Fibroblast of peridontal ligament (primary cell): ENCODE measurements at regions not wholly inside any gene's neighbourhood (a gene's known extent, or its start where the extent isn't known, plus 50 kb on each side); places are given as distances from the start of the nearest gene placed in this dataset.
"Not testable (repeated sequence)": the region's sequence is repeated elsewhere in the genome, so short reads cannot be mapped to it uniquely, and the experiment has no call there.

Source experiments
- DNase-seq: peaks from one replicate; pipeline ENCODE4 v3.0.0-alpha.2; 2010; ENCODE audit errors: extremely low read depth

DNA sequence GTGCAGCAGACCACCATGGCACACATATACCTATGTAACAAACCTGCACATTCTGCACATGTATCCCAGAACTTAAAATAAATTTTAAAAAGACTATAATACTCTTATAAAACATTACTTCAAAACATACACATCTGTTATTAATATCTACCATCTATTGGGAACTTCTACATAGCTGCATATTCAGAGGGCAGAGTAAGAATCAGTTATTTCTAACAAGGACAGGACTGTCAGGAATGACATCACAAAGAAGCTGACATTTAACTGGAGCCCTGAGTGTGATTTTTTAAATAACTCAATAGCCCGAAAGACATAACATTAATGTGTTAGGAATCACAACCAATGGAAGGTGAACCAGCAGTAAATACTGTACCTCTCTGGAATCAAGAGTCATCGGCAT, 276.7 kb upstream of the ECI2 start:
- DNase-seq = no peak

DNA sequence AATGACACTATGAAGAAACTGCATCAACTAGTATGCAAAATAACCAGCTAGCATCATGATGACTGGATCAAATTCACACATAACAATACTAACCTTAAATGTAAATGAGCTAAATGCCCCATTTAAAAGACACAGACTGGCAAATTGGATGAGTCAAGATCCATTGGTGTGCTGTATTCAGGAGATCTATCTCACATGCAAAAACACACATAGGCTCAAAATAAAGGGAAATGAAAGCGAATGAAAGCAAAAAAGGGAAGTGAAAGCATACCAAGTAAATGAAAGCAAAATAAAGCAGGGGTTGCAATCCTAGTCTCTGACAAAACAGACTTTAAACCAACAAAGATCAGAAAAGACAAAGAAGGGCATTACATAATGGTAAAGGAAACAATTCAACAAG, 272.3 kb upstream of the ECI2 start:
- not testable (repeated sequence) for DNase-seq

DNA sequence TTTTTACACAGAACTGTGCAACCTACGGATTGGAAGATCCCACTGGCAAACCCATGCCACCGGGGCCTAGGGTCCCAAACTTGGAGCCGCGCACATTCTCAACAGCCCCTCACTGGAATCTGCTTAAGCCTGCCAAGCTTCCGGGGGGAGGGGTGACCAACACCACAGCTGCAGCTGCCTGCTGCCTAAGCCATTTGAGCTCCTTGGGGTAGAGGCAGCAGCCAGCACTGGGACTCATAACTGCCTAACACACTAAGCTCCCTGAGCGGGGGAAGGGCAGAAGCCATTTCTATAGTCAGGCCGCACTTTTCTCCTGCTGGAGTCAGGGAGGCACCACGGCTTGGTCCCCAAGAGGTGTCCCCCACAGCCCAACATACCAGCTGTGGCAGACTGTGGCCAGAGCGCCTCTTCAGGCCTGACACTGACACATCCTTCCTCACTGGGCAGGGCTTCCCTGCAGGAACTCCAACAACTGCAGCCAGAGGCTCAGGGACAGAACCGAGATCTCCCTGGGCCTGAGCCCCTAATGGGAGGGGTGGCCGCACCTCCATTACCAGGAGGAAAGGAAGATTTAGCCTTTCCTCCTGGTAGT, 270.3 kb upstream of the ECI2 start:
- no peak for DNase-seq

DNA sequence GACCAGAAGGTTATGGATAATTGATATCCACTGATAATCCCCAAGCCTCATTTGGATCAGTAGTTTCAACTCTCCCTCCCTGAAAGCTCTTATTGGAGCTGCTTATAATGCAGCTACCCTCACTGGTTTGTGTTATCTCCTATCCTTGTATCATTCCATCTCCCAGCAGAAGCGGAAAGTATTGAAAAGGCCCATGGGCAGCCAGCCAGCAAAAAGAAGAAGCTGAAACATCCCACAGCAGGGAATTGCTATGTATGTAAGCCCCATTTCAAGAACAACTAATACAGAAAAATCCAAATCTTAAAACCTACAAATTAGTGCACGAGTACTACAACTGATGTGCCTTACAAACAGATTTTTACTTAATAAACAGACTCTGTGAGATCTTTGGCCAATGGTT, 269.0 kb upstream of the ECI2 start:
- no peak for DNase-seq

DNA sequence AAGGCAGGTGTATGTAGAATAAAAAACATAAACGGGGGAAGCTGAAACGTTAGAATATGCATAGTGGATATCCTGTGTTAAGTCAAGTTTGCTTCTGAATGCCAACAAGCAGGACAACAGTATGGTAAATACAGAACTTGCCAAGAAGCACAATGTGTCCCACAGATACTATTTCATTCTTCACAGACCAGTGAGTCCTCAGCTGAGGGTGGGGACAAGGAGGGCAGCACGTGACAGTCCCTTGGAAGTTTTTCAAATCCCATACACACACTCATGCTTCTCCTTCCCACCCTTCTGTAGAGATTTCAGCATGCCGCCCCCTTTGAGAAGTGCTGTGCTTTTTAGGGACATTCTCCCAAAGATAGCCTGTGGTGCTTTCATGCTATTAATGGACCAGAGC, 268.5 kb upstream of the ECI2 start:
- DNase-seq = no peak

DNA sequence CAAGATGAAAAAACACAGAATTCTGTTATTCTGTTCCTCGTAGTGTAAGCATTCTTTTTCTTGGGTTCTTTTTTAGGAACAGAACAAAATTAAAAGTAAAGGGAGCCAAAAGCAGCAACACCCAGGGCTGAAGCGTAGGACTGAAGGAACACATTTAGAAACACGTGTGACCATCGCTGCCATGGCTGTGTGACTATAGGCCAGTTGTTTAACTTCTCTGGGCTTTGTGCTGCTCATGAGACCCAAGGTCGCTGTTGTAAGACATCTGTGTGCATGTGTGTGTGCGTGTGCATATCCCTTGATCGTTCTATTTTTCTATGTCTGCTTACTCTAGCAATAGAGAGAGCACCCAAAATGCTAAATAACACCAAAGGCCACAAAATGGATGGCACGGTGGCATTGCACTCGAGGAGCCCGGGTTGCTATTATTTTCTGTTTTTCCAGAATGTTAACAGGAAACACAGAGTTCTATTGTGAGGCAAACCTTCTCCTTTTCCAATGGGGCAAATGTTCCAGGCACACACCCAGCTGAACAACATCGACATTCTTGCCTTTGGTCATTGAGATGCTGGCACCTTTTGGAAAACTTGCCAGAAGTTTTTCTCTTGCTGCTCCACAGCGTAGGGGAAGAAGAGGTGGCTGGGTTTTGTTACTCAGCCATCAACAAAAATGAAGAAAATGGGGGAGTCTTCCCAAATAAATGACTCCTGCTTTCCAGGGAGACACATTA, 267.8 kb upstream of the ECI2 start:
- DNase-seq = no peak

DNA sequence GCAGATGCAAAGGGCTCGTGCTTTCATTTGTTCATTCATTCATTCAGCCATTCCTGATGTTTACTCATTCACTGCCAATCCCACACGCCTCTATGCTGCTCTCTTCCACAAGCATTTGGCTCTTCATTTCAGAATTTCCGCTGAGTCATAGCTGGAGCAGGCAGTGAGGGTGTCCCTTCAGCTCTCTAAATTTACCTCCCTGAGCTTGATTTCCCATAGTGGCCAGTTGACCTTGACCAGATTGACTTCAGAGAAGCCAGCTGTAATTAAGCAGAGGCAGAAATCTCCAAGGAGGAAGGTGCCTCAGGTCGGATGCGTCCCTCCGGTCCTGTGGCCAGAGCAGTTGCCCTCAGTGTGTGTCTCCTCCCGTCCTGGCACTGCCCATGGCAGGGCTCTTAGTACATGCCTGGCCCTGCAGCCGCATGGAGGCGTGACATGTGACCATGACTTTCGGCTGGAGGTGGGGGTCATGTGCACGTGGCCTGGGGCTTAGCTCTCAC, 267.2 kb upstream of the ECI2 start:
- peak; percentile 74 for DNase-seq

DNA sequence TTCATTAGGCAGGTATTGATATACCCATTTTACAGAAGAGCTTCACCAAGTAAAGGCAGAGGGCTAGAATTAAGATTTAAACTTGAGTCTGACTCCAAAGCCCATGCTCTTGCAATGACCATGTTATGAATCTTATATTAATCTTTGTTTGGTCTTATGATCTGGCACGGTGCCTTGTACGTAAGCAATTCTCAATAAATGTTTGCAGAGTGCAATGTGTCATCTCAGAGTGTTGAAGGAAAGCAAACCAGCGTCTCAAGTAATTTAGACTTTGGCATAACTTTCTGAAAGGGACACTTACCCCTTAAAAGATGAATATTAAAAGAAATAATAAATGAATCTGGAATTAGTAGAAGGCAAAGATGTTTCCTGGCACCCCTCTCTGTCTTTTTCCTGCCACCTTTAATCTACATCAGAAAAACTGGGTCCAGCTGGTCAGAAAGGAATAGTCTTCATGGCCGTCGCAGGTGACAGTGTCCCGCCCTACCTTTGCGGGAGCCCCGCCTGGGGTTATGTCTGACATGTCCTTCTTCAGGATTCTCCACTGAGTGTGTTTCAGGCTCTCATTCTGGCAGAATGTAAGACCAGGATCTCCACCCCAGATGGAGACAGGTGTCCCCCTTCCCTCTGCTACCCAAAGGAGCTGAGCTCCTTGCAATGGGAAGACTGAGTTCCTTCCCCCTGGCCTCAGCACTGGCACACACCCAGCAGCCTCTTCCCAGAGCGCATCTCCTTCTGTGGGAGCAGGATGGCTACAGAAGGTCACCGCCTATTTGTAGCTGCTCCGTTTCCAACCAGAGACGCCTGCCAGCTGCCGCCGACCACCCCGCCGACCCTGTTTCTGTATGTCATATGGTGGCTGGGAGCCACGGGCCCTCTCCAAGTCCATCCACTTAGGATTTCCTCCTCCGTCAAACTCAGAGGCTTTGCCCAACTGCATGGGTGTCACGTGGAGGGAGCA, 266.3 kb upstream of the ECI2 start:
- no peak for DNase-seq

DNA sequence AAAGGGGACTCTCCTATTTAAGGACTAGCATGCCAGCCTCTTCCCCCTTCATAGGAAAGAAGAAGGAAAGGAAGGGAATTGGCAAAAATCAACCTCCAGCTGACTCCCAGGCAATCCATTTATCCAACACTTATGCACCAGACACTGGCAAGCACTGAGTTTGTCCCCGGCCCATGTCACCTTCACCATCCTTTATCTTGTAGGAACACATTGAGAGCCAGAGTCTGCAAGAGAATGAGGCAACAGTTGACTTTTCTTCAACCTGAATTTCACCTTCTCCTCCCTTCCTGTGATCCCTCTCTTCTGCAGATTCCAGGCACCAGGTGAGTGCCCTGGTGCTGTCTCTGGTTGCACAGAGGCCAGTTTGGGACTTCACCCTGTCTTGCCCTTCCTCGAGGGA, 264.3 kb upstream of the ECI2 start:
- DNase-seq = no peak

DNA sequence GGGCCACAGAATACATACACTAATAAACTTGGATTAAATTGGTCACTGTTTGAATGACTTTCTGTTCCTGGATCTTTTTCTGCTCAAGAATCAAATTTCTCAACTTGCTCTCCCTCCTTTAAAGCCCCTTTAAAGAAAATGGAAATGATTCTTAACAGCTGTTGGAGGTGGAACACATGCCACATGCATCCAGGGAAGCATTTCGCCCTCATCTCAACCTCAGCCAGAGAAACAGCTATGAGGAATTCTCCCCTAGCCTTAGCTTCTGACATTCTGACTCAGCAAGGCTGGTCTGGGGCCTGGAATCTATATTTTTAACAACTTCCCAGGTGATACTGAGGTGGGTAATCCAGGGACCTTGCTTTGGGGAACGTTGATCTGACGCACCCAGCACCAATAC, 263.4 kb upstream of the ECI2 start:
- no peak for DNase-seq

DNA sequence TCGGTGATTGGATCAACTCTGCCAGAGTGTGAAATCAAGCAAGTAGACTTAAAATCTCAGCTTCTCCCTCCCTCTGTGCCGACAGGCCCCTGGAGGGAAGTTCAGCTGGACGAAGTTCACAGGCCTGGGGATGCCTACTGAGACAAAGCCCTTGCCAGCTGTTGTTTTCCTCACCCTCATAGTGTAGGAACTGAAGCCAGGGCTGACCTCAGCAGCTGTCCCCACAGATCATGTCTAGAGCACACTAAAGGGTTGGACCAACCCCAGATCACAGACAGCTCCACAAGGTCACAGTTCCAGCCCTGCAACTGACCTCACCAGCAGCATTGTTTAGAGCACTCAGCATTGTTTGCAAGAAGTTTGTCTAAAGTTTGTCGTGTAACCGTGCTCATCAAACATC, 261.9 kb upstream of the ECI2 start:
- no peak for DNase-seq

DNA sequence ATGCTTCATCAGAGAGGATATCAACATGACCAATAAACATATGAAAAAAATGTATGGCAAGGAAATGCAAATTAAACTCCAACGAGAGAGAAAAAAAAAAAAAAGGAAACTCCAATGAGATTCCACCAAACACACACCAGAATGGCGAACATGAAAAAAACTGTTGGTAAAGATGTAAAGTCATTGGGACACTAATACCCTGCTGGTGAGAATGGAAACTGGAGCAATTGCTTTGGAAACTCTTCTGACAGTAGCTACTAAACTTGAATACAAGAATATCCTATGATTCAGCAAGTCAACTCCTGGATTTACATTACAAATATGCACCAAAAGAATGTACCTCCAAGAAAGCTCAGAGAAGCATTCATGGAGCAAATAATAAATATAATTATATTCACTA, 260.7 kb upstream of the ECI2 start:
- DNase-seq = no peak

DNA sequence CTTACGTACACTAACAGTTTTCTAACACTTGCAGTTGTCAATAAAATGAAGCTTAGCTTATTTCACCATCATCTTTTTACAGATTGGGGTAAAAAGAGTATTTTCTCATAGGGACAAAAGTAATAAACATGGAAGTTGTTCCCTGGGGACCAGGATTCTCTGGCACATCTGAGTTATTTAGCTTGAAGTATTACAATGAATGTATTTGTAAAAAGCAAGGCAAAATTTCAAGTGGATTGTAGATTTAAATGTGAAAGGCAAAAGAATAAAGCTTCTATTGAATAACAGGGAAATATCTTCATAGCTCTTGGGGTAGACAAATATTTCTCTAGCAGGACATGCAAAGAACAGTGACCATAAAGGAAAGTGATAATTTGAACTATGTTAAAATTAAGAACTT, 260.0 kb upstream of the ECI2 start:
- DNase-seq = no peak

DNA sequence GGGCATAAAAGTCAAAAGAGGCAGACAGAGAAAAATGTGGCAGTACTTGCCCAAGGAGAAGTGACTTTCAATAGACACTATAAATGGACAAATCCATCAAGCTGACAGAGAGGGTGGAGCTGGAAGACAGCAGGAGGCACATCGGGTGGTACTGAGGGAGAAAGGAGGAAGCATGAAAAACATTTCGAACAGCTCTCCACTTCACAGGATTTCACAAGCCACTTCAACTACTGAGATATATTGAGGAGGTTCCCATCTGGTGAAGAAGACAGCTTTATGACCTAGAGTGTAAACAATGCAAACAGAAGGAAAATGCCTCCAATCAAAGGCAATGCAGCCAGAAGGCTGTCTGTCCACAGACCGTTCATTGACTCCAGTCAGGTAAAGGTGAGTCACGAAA, 259.4 kb upstream of the ECI2 start:
- DNase-seq = no peak

DNA sequence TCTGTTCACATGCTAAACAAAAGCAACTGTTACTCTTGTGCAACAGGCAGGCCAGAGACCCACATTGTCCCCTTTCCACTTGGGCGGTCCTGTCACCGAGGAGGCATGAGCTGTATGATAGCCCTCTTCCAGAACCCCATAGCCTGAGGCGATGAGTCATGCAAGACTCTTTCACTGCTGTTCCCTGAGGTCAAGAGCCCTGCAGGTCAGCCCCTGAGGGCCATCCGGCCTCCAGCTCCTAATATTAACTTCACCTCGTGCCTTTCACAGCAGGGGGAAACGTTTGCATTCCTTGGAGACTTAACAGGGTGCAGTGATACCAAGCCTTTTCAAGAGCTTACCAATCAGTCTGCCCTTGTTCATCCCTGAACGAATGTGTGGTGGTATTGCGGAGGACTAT, 253.3 kb upstream of the ECI2 start:
- no peak for DNase-seq

DNA sequence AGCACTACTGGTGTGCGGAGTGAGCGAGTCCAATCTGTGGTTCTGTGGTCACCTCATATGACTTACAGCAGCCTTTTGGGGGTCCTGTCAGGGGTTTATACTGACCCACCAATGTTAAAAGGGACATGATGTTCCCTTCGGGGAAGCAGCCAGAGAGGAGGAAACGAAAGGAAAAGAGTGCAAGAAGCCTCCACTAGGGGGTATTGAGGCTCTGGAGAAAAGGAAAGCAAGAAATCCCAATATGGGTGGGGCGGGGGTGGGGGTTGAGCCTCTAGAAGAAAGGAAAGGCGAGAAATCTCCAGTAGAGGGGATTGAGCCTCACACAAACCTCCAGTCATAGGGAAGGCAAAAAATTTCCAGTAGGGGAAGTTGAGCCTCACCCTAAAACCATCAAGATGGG, 249.3 kb upstream of the ECI2 start:
- no peak for DNase-seq

DNA sequence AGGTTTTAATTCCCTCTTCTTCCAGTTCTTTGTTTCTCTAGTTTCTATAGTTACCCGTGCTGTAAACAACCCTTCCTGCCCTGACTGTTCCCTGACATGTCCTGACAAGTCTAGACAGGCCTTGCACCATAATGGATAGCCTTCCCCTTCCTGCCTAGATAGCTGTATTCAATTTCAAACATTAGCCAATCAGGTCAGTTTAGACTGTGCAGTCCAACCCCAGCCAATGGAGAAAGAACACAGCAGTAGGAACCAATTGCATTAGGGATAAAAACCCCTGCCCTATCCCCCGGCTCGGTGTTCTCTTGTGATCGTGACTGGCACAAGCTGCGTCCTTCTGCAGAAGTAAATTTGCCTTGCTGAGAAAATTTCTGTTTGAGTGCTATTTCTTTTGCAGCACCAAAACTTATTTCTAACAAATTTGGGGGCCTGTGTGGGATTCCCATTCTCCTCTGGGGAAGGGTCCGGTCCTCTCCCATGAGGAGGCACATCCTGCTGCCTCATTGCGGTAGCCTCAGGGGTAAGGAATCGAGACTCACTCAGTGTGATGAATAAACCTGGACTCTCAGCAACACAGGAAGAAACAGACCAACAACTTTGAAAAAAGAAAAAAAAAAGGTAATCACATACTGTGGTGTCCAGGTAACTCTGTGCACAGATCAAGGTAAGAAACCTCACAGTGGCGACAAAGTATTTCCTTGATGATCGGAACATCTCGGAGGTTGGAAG, 248.7 kb upstream of the ECI2 start:
- DNase-seq = no peak

DNA sequence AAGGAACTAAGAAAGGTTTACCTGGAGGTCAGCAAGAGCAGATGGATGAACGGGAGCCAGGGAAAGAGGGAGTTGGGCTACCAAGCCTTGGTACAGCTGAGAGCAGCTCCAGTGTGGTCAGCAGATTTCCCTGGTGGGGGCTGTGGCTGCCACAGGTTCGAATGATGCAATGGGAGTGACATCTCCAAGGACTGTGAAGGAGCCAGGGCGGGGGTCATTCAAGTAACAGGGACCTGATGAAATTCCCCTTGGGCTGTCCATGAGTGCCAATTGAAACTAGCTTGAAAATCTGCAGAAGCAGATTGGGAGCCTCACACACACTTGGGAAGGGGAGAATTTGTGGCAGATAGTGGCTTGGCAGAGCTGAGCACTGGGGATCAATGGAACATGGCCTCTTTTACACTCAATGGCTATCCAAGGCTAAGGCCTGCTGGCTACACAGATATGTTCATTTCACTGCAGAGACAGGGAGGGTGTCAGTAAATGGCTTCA, 247.0 kb upstream of the ECI2 start:
- DNase-seq = no peak

DNA sequence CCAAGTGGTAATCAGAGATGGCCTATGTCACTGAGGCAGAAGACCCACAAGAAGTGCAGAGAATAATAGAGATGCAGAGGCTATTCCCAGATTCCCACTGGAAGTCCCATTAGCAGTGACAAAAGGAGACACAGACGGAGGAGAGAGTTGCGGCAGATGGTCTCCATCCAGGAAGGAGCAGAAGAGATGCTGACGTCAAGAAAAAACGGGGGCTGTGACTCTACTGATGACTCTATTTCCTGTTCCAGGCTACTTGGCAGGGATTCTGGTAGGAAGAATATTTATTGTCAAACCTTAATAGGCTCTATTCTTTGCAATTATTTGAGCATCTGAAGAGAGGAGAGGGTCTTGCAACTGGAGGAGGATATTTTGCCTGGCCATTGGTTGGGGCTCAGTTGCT, 246.0 kb upstream of the ECI2 start:
- no peak for DNase-seq

DNA sequence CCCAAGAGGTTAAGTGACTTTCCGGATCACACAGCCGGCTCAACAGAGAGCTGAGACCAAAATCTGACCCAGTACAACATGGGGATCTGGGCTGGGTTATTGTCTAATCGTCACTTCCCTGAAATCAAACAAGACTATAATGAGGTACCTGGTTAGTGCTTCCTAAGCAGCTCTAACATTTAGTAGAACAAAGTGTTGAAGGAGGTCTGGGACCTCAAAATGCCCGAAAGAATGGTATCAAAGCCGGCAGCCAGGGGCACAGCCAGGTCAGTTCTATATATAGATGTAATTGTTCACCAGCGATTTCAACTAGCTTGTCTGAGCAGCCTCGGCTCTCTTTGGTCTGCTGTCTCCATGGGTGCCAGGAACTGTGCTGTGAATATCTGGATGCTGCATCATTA, 245.5 kb upstream of the ECI2 start:
- DNase-seq = no peak

DNA sequence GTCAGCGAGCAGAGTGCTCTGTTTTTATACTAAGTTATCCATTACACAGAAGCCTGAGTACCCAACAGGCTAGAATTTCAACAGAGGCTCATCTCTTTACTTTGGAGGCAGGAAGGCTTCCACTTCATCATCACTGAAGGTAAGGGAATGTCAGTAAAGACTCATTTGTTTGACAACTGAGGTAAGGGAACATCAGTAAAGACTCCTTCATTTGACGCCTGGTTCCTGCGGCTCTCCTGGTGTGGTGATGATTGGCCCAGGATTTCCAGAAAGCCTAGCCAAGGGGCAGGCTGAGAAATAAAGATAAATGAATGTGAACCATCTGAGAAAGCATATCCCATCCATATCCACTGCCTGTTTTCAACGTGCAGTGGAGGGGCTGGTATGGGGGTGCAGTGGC, 244.6 kb upstream of the ECI2 start:
- DNase-seq = no peak
